ENCODE measurements at regions not wholly inside any gene's neighbourhood (a gene's known extent, or its start where the extent isn't known, plus 50 kb on each side); places are given as distances from the start of the nearest gene placed in this dataset.

DNA sequence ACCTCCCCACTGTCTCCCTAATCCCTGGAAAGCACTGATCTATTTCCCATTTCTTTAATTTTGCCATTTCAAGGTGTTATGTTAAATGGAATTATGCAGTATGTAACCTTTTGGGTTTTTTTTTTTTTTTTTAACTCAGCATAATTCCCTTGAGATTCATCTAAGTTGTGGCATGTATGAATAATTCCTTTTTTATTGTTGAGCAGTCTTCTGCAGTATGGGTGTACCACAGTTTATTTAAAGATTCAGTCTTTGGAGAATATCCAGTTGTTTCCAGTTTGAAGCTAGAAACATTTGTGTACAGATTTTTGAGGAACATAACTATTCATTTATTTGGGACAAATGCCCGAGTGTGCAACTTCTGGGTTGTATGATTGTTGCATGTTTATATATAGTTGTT is 162.2 kb upstream of the FAM78B start:
- Histone ChIP-seq H3K9ac (ENCODE audit: low read length in 3 of 3) (no peak overlapping the region), H3K27me3 (ENCODE audit: control insufficient read depth, insufficient read depth, low read length) (no peaks in the 10 kb centered on the region), H3K27ac (ENCODE audit: low read depth in 2 of 2, low read length in 2 of 2) (no peak overlapping the region), H3K36me3 (ENCODE audit: control insufficient read depth in 2 of 3, insufficient read depth in 3 of 3, low read length in 3 of 3) (no peaks in the 10 kb centered on the region), H3K4me1 (ENCODE audit: control insufficient read depth in 2 of 3, insufficient read depth in 2 of 3, low read depth in 1 of 3, low read length in 3 of 3) (no peaks in the 10 kb centered on the region), H3K9me3 (ENCODE audit: control insufficient read depth in 2 of 3, insufficient read depth in 1 of 3, low read length in 3 of 3) (no peaks in the 10 kb centered on the region), H3K4me3 (ENCODE audit: low read length in 3 of 3) (no peak overlapping the region)
- no peak for FAIRE-seq
- intact Hi-C loops (cut with DNase I) = no loop called here
- TF ChIP-seq, protein P1, sequence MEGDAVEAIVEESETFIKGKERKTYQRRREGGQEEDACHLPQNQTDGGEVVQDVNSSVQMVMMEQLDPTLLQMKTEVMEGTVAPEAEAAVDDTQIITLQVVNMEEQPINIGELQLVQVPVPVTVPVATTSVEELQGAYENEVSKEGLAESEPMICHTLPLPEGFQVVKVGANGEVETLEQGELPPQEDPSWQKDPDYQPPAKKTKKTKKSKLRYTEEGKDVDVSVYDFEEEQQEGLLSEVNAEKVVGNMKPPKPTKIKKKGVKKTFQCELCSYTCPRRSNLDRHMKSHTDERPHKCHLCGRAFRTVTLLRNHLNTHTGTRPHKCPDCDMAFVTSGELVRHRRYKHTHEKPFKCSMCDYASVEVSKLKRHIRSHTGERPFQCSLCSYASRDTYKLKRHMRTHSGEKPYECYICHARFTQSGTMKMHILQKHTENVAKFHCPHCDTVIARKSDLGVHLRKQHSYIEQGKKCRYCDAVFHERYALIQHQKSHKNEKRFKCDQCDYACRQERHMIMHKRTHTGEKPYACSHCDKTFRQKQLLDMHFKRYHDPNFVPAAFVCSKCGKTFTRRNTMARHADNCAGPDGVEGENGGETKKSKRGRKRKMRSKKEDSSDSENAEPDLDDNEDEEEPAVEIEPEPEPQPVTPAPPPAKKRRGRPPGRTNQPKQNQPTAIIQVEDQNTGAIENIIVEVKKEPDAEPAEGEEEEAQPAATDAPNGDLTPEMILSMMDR (IDR thresholded peaks at IDR 0.05; ENCODE audit: borderline replicate concordance, extremely low read depth, insufficient read depth) = no peak
- no peak for DNase-seq

DNA sequence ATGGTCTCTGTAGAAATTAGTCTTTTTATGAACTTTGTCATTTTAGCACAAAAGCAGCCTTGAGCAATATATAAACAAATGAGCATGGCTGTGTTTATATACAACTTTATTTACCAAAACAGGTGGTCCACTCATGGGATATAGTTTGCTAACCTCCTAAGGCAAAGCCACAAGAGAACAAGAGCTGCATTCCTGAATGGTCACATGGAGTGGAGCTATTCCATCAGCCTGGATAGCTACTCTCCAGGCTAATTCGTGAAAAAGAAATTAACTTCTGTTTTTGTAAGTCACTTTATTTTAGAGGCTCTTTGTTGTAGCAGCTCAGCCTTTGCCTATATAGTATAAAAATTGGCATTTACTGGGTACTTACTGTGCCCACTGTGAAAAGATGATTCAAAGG is 163.3 kb upstream of the FAM78B start:
- FAIRE-seq (no peak), DNase-seq (no peak)
- H3K27ac ChIP-seq (ENCODE audit: low read depth in 2 of 2, low read length in 2 of 2) = no peak overlapping the region
- TF ChIP-seq, protein P1 (IDR thresholded peaks at IDR 0.05; ENCODE audit: borderline replicate concordance, extremely low read depth, insufficient read depth) = no peak
- no peaks in the 10 kb centered on the region for H3K36me3 ChIP-seq (ENCODE audit: control insufficient read depth in 2 of 3, insufficient read depth in 3 of 3, low read length in 3 of 3)
- intact Hi-C loops (cut with DNase I) = no loop called here
- no peaks in the 10 kb centered on the region for H3K27me3 ChIP-seq (ENCODE audit: control insufficient read depth, insufficient read depth, low read length)
- no peaks in the 10 kb centered on the region for H3K4me1 ChIP-seq (ENCODE audit: control insufficient read depth in 2 of 3, insufficient read depth in 2 of 3, low read depth in 1 of 3, low read length in 3 of 3)
- H3K4me3 ChIP-seq (ENCODE audit: low read length in 3 of 3) = no peak overlapping the region
- no peaks in the 10 kb centered on the region for H3K9me3 ChIP-seq (ENCODE audit: control insufficient read depth in 2 of 3, insufficient read depth in 1 of 3, low read length in 3 of 3)
- H3K9ac ChIP-seq (ENCODE audit: low read length in 3 of 3) = no peak overlapping the region

DNA sequence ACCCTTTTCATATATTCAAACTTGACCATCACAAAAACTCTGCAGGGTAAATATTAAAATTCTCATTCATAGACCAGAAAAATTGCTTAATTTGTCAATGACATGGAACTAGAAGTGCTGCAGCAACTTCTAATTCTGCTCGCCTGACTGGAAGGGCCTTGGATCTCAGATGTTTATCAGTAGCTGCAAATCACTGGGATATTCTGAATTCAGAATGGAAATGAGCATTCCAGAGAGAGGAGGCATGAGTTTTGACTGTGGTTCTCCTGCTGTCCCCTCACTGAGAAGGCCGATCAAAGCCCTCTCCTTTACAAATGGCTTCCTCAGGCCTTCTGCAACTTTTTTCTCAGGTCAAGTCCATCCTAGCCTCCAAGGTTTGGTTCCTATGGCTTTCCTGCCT is 171.3 kb upstream of the FAM78B start:
- no peaks in the 10 kb centered on the region for H3K36me3 ChIP-seq (ENCODE audit: control insufficient read depth in 2 of 3, insufficient read depth in 3 of 3, low read length in 3 of 3)
- DNase-seq = no peak
- H3K27me3 ChIP-seq (ENCODE audit: control insufficient read depth, insufficient read depth, low read length) = no peaks in the 10 kb centered on the region
- no peaks in the 10 kb centered on the region for H3K9me3 ChIP-seq (ENCODE audit: control insufficient read depth in 2 of 3, insufficient read depth in 1 of 3, low read length in 3 of 3)
- H3K9ac ChIP-seq (ENCODE audit: low read length in 3 of 3) = no peak overlapping the region
- H3K27ac ChIP-seq (ENCODE audit: low read depth in 2 of 2, low read length in 2 of 2) = no peak overlapping the region
- no peak for FAIRE-seq
- no peak overlapping the region for H3K4me3 ChIP-seq (ENCODE audit: low read length in 3 of 3)
- TF ChIP-seq, protein P1 (IDR thresholded peaks at IDR 0.05; ENCODE audit: borderline replicate concordance, extremely low read depth, insufficient read depth) = no peak
- H3K4me1 ChIP-seq (ENCODE audit: control insufficient read depth in 2 of 3, insufficient read depth in 2 of 3, low read depth in 1 of 3, low read length in 3 of 3) = no peaks in the 10 kb centered on the region
- intact Hi-C loops (cut with DNase I) = no loop called here

DNA sequence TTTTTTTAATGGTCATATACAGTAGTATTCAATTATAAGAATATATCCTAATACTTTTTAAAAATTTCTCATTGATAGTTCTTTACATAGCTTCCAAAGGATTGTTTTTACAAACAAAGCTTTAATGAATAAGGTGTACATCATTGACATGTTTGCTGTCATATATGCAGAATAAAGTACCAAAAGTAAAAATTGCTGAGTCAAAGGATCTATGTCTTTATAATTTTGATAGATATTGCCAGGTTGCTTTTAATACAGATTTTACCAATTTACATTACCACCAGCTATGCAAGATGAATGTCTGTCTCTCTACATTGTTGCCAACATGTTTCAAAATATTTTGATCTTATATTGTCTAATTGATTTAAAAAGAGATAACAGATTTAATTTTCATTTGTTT is 173.9 kb upstream of the FAM78B start:
- Histone ChIP-seq H3K27me3 (ENCODE audit: control insufficient read depth, insufficient read depth, low read length) (no peaks in the 10 kb centered on the region), H3K9ac (ENCODE audit: low read length in 3 of 3) (no peak overlapping the region), H3K4me3 (ENCODE audit: low read length in 3 of 3) (no peak overlapping the region), H3K4me1 (ENCODE audit: control insufficient read depth in 2 of 3, insufficient read depth in 2 of 3, low read depth in 1 of 3, low read length in 3 of 3) (no peaks in the 10 kb centered on the region), H3K36me3 (ENCODE audit: control insufficient read depth in 2 of 3, insufficient read depth in 3 of 3, low read length in 3 of 3) (no peaks in the 10 kb centered on the region), H3K9me3 (ENCODE audit: control insufficient read depth in 2 of 3, insufficient read depth in 1 of 3, low read length in 3 of 3) (no peaks in the 10 kb centered on the region), H3K27ac (ENCODE audit: low read depth in 2 of 2, low read length in 2 of 2) (no peak overlapping the region)
- intact Hi-C loops (cut with DNase I) = no loop called here
- DNase-seq = no peak
- TF ChIP-seq, protein P1 (IDR thresholded peaks at IDR 0.05; ENCODE audit: borderline replicate concordance, extremely low read depth, insufficient read depth) = no peak
- no peak for FAIRE-seq
